Liver (tissue), 8 donors: ENCODE measurements at regions not wholly inside any gene's neighbourhood (a gene's known extent, or its start where the extent isn't known, plus 50 kb on each side); places are given as distances from the start of the nearest gene placed in this dataset.

Source experiments
- DNase-seq: peaks from one replicate; pipeline ENCODE4 v3.0.0-alpha.2; 2017; ENCODE audit warnings: low spot score
- H3K27ac ChIP-seq, 2 donors: one replicate each; pipeline ENCODE4 v1.7.0; 2013; ENCODE audit warnings: inconsistent platforms in 2 of 2, low read length in 2 of 2, control low read depth in 1 of 2, low read depth in 1 of 2, mild to moderate bottlenecking in 1 of 2
- H3K27me3 ChIP-seq, 4 donors: one replicate each; pipeline versions ENCODE4 v1.6.1 to v1.7.0; 2013; ENCODE audit warnings: low read length in 3 of 4, inconsistent platforms in 1 of 4, mild to moderate bottlenecking in 1 of 4, moderate library complexity in 1 of 4; ENCODE audit not compliant: control insufficient read depth in 4 of 4, insufficient read depth in 4 of 4
- H3K36me3 ChIP-seq, 4 donors: one replicate each; pipeline versions ENCODE4 v1.6.1 to v1.7.0; 2013; ENCODE audit warnings: low read length in 3 of 4, mild to moderate bottlenecking in 3 of 4, low read depth in 1 of 4, moderate library complexity in 1 of 4; ENCODE audit not compliant: control insufficient read depth in 4 of 4, insufficient read depth in 3 of 4
- H3K4me1 ChIP-seq, 4 donors: one replicate each; pipeline versions ENCODE4 v1.6.1 to v1.7.0; 2013; ENCODE audit warnings: low read length in 3 of 4, mild to moderate bottlenecking in 3 of 4, moderate library complexity in 1 of 4; ENCODE audit not compliant: control insufficient read depth in 4 of 4, insufficient read depth in 4 of 4
- H3K4me3 ChIP-seq, 3 donors: one replicate each; pipeline versions ENCODE4 v1.6.1 to v1.7.0; 2013; ENCODE audit warnings: low read length in 3 of 3, control low read depth in 1 of 3, low read depth in 1 of 3, mild to moderate bottlenecking in 1 of 3
- H3K9ac ChIP-seq, 2 donors: one replicate each; pipeline ENCODE4 v1.7.0; 2013; ENCODE audit warnings: low read length in 2 of 2, mild to moderate bottlenecking in 2 of 2, moderate library complexity in 2 of 2, control low read depth in 1 of 2, low read depth in 1 of 2
- H3K9me3 ChIP-seq, 4 donors: one replicate each; pipeline versions ENCODE4 v1.6.1 to v1.7.0; 2013; ENCODE audit warnings: low read length in 3 of 4; ENCODE audit not compliant: control insufficient read depth in 4 of 4
- ATF3 ChIP-seq: IDR thresholded peaks from 2 replicates; pipeline ENCODE4 v1.6.1; 2016; ENCODE audit warnings: antibody characterized with exemption
- EGR1 ChIP-seq, 2 donors: IDR thresholded peaks; 2 replicates each; pipeline ENCODE4 v1.6.1; 2016 to 2018; ENCODE audit warnings: antibody characterized with exemption in 2 of 2, low read depth in 2 of 2
- FOXA1 ChIP-seq: IDR thresholded peaks from 2 replicates; pipeline ENCODE4 v1.6.1; 2016; ENCODE audit warnings: antibody characterized with exemption
- FOXA2 ChIP-seq: IDR thresholded peaks from 2 replicates; pipeline ENCODE4 v1.6.1; 2016; ENCODE audit warnings: antibody characterized with exemption
- GABPA ChIP-seq, 2 donors: IDR thresholded peaks in 1 of 2; conservative IDR thresholded peaks in 1 of 2; 2 replicates each; pipeline ENCODE4 v1.6.1; 2016; ENCODE audit warnings: antibody characterized with exemption in 2 of 2, mild to moderate bottlenecking in 1 of 2, moderate library complexity in 1 of 2
- HNF4A ChIP-seq, 2 donors: conservative IDR thresholded peaks; 2 replicates each; pipeline ENCODE4 v1.6.1; 2016; ENCODE audit warnings: antibody characterized with exemption in 2 of 2, mild to moderate bottlenecking in 2 of 2
- HNF4G ChIP-seq: IDR thresholded peaks from 2 replicates; pipeline ENCODE4 v1.6.1; 2016; ENCODE audit warnings: antibody characterized with exemption
- JUND ChIP-seq, 2 donors: IDR thresholded peaks; 2 replicates each; pipeline ENCODE4 v1.6.1; 2016; ENCODE audit warnings: antibody characterized with exemption in 2 of 2
- MAX ChIP-seq: IDR thresholded peaks from 2 replicates; pipeline ENCODE4 v1.6.1; 2016; ENCODE audit warnings: antibody characterized with exemption
- RAD21 ChIP-seq, 2 donors: IDR thresholded peaks; 2 replicates each; pipeline ENCODE4 v1.6.1; 2016; ENCODE audit warnings: antibody characterized with exemption in 2 of 2, mild to moderate bottlenecking in 2 of 2
- RXRA ChIP-seq, 2 donors: IDR thresholded peaks; 2 replicates each; pipeline ENCODE4 v1.6.1; 2017 to 2018; ENCODE audit warnings: antibody characterized with exemption in 2 of 2, mild to moderate bottlenecking in 1 of 2
- SP1 ChIP-seq: IDR thresholded peaks from 2 replicates; pipeline ENCODE4 v1.6.1; 2018; ENCODE audit warnings: antibody characterized with exemption, mild to moderate bottlenecking
- TAF1 ChIP-seq: conservative IDR thresholded peaks from 2 replicates; pipeline ENCODE4 v1.6.1; 2016; ENCODE audit warnings: antibody characterized with exemption, mild to moderate bottlenecking
- YY1 ChIP-seq: IDR thresholded peaks from 2 replicates; pipeline ENCODE4 v1.6.1; 2016; ENCODE audit warnings: antibody characterized with exemption, mild to moderate bottlenecking
- WGBS: extraction: QIAGEN DNeasy Blood & Tissue Kit; methylation state at CpG from one replicate; pipeline ENCODE4 v1.1.7; 2013; 5-methylcytosine and 5-hydroxymethylcytosine counted together
- TF ChIP-seq, protein P1 (sequence below): fragments of 150-350 bp; IDR thresholded peaks from 2 replicates; pipeline ENCODE4 v1.5.1; 2017; ENCODE audit warnings: improper control_type of control experiment, low read depth, low read length; ENCODE audit not compliant: missing input control
- TF ChIP-seq, protein P2 (sequence below): IDR thresholded peaks from 2 replicates; pipeline ENCODE4 v1.6.1; 2016; ENCODE audit warnings: antibody characterized with exemption, mild to moderate bottlenecking
- TF ChIP-seq, protein P3 (sequence below): IDR thresholded peaks from 2 replicates; pipeline ENCODE4 v1.6.1; 2016; ENCODE audit warnings: antibody characterized with exemption
- donor health status: healthy.
- donor health status: healthy.
- donor health status: healthy.
- donor health status: healthy.
- donor health status: healthy.

DNA sequence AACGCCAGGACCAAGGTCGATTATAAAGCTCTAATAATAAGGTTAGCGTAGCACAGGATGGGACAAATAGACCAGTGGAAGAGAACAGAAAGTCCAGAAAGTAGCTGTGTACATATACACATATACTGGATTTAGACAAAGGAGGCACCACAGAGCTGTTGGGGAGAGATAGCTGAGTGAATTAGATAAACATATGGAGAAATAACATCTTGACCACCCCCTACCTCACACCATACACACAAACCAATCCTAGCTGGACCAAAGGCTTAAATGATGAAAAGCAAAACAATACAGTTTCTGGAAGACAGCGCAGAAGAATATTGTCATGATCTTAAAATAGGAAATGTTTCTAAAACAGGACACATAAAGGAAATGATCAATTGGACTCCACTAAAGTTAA lies 112.9 kb downstream of the PXDC1 start:
- TF ChIP-seq FOXA1: no peak
- TF ChIP-seq, protein P1, sequence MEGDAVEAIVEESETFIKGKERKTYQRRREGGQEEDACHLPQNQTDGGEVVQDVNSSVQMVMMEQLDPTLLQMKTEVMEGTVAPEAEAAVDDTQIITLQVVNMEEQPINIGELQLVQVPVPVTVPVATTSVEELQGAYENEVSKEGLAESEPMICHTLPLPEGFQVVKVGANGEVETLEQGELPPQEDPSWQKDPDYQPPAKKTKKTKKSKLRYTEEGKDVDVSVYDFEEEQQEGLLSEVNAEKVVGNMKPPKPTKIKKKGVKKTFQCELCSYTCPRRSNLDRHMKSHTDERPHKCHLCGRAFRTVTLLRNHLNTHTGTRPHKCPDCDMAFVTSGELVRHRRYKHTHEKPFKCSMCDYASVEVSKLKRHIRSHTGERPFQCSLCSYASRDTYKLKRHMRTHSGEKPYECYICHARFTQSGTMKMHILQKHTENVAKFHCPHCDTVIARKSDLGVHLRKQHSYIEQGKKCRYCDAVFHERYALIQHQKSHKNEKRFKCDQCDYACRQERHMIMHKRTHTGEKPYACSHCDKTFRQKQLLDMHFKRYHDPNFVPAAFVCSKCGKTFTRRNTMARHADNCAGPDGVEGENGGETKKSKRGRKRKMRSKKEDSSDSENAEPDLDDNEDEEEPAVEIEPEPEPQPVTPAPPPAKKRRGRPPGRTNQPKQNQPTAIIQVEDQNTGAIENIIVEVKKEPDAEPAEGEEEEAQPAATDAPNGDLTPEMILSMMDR: no peak
- no peak for TF ChIP-seq HNF4A (conservative IDR thresholded peaks at IDR 0.05)
- no peak for TF ChIP-seq EGR1 (IDR thresholded peaks at IDR 0.05; ENCODE audit: low read depth in 2 of 2)
- no peak for TF ChIP-seq GABPA (IDR thresholded peaks at IDR 0.05 in 1 of 2, conservative IDR thresholded peaks at IDR 0.05 in 1 of 2)
- TF ChIP-seq, protein P2, sequence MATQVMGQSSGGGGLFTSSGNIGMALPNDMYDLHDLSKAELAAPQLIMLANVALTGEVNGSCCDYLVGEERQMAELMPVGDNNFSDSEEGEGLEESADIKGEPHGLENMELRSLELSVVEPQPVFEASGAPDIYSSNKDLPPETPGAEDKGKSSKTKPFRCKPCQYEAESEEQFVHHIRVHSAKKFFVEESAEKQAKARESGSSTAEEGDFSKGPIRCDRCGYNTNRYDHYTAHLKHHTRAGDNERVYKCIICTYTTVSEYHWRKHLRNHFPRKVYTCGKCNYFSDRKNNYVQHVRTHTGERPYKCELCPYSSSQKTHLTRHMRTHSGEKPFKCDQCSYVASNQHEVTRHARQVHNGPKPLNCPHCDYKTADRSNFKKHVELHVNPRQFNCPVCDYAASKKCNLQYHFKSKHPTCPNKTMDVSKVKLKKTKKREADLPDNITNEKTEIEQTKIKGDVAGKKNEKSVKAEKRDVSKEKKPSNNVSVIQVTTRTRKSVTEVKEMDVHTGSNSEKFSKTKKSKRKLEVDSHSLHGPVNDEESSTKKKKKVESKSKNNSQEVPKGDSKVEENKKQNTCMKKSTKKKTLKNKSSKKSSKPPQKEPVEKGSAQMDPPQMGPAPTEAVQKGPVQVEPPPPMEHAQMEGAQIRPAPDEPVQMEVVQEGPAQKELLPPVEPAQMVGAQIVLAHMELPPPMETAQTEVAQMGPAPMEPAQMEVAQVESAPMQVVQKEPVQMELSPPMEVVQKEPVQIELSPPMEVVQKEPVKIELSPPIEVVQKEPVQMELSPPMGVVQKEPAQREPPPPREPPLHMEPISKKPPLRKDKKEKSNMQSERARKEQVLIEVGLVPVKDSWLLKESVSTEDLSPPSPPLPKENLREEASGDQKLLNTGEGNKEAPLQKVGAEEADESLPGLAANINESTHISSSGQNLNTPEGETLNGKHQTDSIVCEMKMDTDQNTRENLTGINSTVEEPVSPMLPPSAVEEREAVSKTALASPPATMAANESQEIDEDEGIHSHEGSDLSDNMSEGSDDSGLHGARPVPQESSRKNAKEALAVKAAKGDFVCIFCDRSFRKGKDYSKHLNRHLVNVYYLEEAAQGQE: no peak
- TF ChIP-seq FOXA2: no peak
- no peak for TF ChIP-seq JUND (IDR thresholded peaks at IDR 0.05)
- TF ChIP-seq TAF1: no peak
- DNase-seq: no peak
- H3K4me1 ChIP-seq: peaks cover 0 to 4% (median 1%) of the 10 kb centered on the region in 4 donors

DNA sequence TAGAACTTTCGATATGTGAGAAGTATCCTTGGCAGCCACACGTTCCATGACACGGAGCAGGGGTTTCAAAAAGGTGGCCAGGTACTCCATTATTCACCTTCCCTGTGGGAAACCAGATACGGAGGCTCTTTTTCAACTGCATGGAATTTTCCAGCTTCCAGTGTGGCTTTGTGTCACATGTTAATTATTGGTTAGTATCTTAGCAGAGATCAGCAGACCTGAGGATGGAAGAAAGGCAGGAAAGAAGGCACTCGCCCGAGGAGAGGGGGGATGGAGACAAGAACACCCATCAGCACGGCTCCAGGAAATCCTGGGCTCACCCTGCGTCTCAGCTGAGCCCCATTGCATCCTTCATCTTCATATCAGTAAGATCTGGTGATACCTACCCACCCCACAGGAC lies 115.5 kb downstream of the PXDC1 start:
- no peak for TF ChIP-seq EGR1 (IDR thresholded peaks at IDR 0.05; ENCODE audit: low read depth in 2 of 2)
- no peak for TF ChIP-seq JUND (IDR thresholded peaks at IDR 0.05)
- TF ChIP-seq, protein P2: no peak
- no peak for TF ChIP-seq TAF1
- no peak for TF ChIP-seq YY1
- TF ChIP-seq GABPA (IDR thresholded peaks at IDR 0.05 in 1 of 2, conservative IDR thresholded peaks at IDR 0.05 in 1 of 2): no peak
- no peak for TF ChIP-seq RXRA (IDR thresholded peaks at IDR 0.05)
- no peak for TF ChIP-seq SP1
- no peak for TF ChIP-seq HNF4G
- TF ChIP-seq, protein P3, sequence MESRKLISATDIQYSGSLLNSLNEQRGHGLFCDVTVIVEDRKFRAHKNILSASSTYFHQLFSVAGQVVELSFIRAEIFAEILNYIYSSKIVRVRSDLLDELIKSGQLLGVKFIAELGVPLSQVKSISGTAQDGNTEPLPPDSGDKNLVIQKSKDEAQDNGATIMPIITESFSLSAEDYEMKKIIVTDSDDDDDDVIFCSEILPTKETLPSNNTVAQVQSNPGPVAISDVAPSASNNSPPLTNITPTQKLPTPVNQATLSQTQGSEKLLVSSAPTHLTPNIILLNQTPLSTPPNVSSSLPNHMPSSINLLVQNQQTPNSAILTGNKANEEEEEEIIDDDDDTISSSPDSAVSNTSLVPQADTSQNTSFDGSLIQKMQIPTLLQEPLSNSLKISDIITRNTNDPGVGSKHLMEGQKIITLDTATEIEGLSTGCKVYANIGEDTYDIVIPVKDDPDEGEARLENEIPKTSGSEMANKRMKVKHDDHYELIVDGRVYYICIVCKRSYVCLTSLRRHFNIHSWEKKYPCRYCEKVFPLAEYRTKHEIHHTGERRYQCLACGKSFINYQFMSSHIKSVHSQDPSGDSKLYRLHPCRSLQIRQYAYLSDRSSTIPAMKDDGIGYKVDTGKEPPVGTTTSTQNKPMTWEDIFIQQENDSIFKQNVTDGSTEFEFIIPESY: no peak
- no peak for TF ChIP-seq ATF3
- no peak for TF ChIP-seq HNF4A (conservative IDR thresholded peaks at IDR 0.05)
- no peak for TF ChIP-seq MAX
- TF ChIP-seq RAD21 (IDR thresholded peaks at IDR 0.05): no peak
- TF ChIP-seq FOXA2: no peak
- Histone ChIP-seq H3K4me1 (peaks cover 0 to 4% (median 1%) of the 10 kb centered on the region in 4 donors), H3K27me3 (no peaks in the 10 kb centered on the region), H3K27ac (no peak overlapping the region), H3K36me3 (no peaks in the 10 kb centered on the region), H3K4me3 (no peak overlapping the region), H3K9me3 (peaks cover 0 to 4% (median 0%) of the 10 kb centered on the region in 4 donors), H3K9ac (no peak overlapping the region)
- DNase-seq: no peak
- WGBS: 83% methylated on average over 8 of the region's 8 CpGs

More for the DNA sequence above, 112.9 kb downstream of the PXDC1 start:
- WGBS: 77% methylated on average over 4 of the region's 4 CpGs
- Histone ChIP-seq H3K36me3 (no peaks in the 10 kb centered on the region), H3K9ac (no peak overlapping the region), H3K27me3 (no peaks in the 10 kb centered on the region), H3K4me3 (no peak overlapping the region), H3K9me3 (peaks cover 0 to 4% (median 0%) of the 10 kb centered on the region in 4 donors), H3K27ac (no peak overlapping the region)
